Smooth muscle cell (in vitro differentiated cells): ENCODE measurements at regions not wholly inside any gene's neighbourhood (a gene's known extent, or its start where the extent isn't known, plus 50 kb on each side); places are given as distances from the start of the nearest gene placed in this dataset.

Experiments
- DNase-seq: peaks from one replicate; lab custom pipeline; 2025; ENCODE audit not compliant: unreplicated experiment; lab: John Stamatoyannopoulos, UW
- H2AFZ ChIP-seq: fragments of 200-600 bp; sonication (generic); 2 replicates; pipeline ENCODE4 v1.6.0; 2016; ENCODE audit warnings: antibody characterized with exemption, low read depth, mild to moderate bottlenecking
- H3F3A ChIP-seq: fragments of 200-600 bp; sonication (generic); 2 replicates; pipeline ENCODE4 v1.6.0; 2017; ENCODE audit warnings: antibody characterized with exemption, low read depth
- H3K27ac ChIP-seq: fragments of 200-600 bp; sonication (generic); 2 replicates; pipeline ENCODE4 v1.5.1; 2016; ENCODE audit warnings: low read depth, mild to moderate bottlenecking
- H3K27me3 ChIP-seq: fragments of 200-600 bp; sonication (generic); 2 replicates; pipeline ENCODE4 v1.6.1; 2016; ENCODE audit warnings: low read depth, mild to moderate bottlenecking
- H3K36me3 ChIP-seq: fragments of 200-600 bp; sonication (generic); 2 replicates; pipeline ENCODE4 v1.5.1; 2016; ENCODE audit warnings: low read depth
- H3K4me1 ChIP-seq: fragments of 200-600 bp; sonication (generic); 2 replicates; pipeline ENCODE4 v1.5.1; 2016; ENCODE audit warnings: low read depth
- H3K4me2 ChIP-seq: fragments of 200-600 bp; sonication (generic); 2 replicates; pipeline ENCODE4 v1.6.0; 2016; ENCODE audit warnings: mild to moderate bottlenecking
- H3K4me3 ChIP-seq: fragments of 200-600 bp; sonication (generic); 2 replicates; pipeline ENCODE4 v1.5.1; 2016; ENCODE audit warnings: mild to moderate bottlenecking
- H3K79me2 ChIP-seq: fragments of 200-600 bp; sonication (generic); 2 replicates; pipeline ENCODE4 v1.6.0; 2016; ENCODE audit warnings: low read depth, mild to moderate bottlenecking
- H3K9ac ChIP-seq: fragments of 200-600 bp; sonication (generic); 2 replicates; pipeline ENCODE4 v1.6.0; 2016; ENCODE audit warnings: low read depth
- H3K9me3 ChIP-seq: fragments of 200-600 bp; sonication (generic); replicated peaks from 2 replicates; pipeline ENCODE4 v1.5.1; 2016; ENCODE audit warnings: low read depth
- H4K20me1 ChIP-seq: fragments of 200-600 bp; sonication (generic); 2 replicates; pipeline ENCODE4 v1.6.0; 2016; ENCODE audit warnings: low read depth
- WGBS: methylation state at CpG from one replicate; pipeline ENCODE4 v1.1.7; 2016; ENCODE audit warnings: low lambda C conversion rate; 5-methylcytosine and 5-hydroxymethylcytosine counted together
- TF ChIP-seq, protein P1 (sequence below): fragments of 200-600 bp; sonication (generic); IDR thresholded peaks from 2 replicates; pipeline ENCODE4 v1.5.1; 2017; ENCODE audit warnings: borderline replicate concordance, mild to moderate bottlenecking, antibody characterized with exemption; ENCODE audit not compliant: insufficient read depth, poor library complexity, severe bottlenecking

DNA sequence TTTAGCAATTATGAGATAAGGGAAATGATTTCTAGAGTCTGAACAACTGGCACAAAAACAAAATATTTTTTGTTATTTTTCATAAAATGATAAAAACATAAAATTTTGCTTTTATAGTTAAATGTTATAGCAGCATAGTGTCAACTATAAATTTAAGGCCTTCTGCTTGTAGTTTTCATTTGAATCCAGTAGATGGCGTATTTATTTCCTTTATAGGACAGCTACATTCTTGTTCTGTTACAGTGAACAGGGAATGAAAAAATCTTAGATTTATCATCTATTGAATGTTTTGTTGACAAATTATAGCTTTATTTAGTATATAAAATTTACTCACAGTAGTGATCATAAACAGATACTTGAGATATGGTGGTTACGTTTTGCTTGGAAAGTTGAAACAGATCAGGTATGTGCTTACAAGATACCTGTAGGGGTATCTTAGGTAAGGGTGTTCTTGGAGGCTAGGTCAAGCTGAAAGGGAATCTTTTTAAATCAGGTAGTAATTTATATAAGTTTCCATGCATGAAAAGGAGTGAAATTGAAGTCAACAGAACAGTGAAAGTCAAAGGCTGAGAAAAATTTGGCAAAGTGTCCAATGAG, 239.3 kb upstream of the GRIN3A start:
- no peak overlapping the region for H3K4me3 ChIP-seq
- H3K36me3 ChIP-seq: no peaks in the 10 kb centered on the region
- H3K27me3 ChIP-seq: no peaks in the 10 kb centered on the region
- no peaks in the 10 kb centered on the region for H3K79me2 ChIP-seq
- peaks cover 5% of the 10 kb centered on the region for H3K4me1 ChIP-seq
- H3K4me2 ChIP-seq: no peak overlapping the region
- TF ChIP-seq, protein P1, sequence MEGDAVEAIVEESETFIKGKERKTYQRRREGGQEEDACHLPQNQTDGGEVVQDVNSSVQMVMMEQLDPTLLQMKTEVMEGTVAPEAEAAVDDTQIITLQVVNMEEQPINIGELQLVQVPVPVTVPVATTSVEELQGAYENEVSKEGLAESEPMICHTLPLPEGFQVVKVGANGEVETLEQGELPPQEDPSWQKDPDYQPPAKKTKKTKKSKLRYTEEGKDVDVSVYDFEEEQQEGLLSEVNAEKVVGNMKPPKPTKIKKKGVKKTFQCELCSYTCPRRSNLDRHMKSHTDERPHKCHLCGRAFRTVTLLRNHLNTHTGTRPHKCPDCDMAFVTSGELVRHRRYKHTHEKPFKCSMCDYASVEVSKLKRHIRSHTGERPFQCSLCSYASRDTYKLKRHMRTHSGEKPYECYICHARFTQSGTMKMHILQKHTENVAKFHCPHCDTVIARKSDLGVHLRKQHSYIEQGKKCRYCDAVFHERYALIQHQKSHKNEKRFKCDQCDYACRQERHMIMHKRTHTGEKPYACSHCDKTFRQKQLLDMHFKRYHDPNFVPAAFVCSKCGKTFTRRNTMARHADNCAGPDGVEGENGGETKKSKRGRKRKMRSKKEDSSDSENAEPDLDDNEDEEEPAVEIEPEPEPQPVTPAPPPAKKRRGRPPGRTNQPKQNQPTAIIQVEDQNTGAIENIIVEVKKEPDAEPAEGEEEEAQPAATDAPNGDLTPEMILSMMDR: peak; percentile 81
- DNase-seq: no peak
- H3K9me3 ChIP-seq: no peaks in the 10 kb centered on the region
- H4K20me1 ChIP-seq: no peaks in the 10 kb centered on the region
- 0% methylated on average over 2 of the region's 2 CpGs for WGBS
- H3K27ac ChIP-seq: peak overlapping the region; percentile 39
- no peak overlapping the region for H3K9ac ChIP-seq
- no peak overlapping the region for H2AFZ ChIP-seq
- H3F3A ChIP-seq: peaks cover 4% of the 10 kb centered on the region

DNA sequence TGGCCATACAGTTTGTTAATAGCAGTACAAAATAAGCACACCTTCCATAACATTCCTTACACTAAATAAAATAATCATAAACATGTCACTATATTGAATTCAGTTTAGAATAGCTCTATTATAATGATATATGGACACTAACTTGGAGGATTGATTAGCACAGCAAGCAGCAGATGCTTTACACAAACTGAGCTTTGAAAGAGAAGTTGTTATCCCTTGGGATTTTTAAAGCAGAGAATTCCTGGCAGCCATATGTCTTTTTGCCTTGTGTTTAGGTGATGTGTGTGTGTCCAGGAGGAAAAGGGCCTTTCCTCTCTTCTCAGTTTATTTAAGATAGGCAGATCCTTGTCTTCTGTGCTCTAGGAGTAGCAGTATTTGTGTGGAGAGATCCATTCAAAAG, 232.2 kb upstream of the GRIN3A start:
- TF ChIP-seq, protein P1: no peak
- no peaks in the 10 kb centered on the region for H3K9me3 ChIP-seq
- H3K4me2 ChIP-seq: no peak overlapping the region
- H3K27me3 ChIP-seq: no peaks in the 10 kb centered on the region
- DNase-seq: no peak
- H3K9ac ChIP-seq: no peak overlapping the region
- H3F3A ChIP-seq: no peaks in the 10 kb centered on the region
- no peak overlapping the region for H2AFZ ChIP-seq
- no peaks in the 10 kb centered on the region for H3K36me3 ChIP-seq
- H3K4me3 ChIP-seq: no peak overlapping the region
- no peaks in the 10 kb centered on the region for H4K20me1 ChIP-seq
- no peak overlapping the region for H3K27ac ChIP-seq
- no peaks in the 10 kb centered on the region for H3K79me2 ChIP-seq
- H3K4me1 ChIP-seq: no peaks in the 10 kb centered on the region

DNA sequence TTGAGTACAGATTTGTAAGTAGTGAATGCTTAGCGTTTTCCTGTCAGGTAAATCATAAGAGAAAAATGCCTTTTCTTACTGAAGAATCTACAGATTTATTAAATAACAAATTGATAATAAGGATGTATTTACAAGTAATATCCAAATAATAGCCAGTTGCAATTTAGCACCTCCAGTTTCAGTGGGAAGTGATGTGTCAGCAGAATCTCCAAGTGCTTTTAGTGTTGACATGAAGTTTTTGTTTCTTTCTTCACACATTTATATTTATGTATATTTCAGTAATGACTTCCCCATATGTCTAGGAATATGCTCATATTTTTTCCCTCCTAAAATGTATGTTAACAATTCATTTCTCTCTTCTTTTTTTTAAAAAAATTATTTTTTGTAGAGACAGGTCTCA, 229.9 kb upstream of the GRIN3A start:
- H3K79me2 ChIP-seq: no peaks in the 10 kb centered on the region
- no peak overlapping the region for H3K4me2 ChIP-seq
- H3F3A ChIP-seq: no peaks in the 10 kb centered on the region
- H3K36me3 ChIP-seq: no peaks in the 10 kb centered on the region
- H3K27ac ChIP-seq: no peak overlapping the region
- DNase-seq: no peak
- no peak overlapping the region for H3K4me3 ChIP-seq
- no peak overlapping the region for H2AFZ ChIP-seq
- no peaks in the 10 kb centered on the region for H4K20me1 ChIP-seq
- H3K9me3 ChIP-seq: no peaks in the 10 kb centered on the region
- no peak overlapping the region for H3K9ac ChIP-seq
- no peaks in the 10 kb centered on the region for H3K27me3 ChIP-seq
- WGBS: 91% methylated on average over 1 of the region's 1 CpG
- TF ChIP-seq, protein P1: no peak
- no peaks in the 10 kb centered on the region for H3K4me1 ChIP-seq

DNA sequence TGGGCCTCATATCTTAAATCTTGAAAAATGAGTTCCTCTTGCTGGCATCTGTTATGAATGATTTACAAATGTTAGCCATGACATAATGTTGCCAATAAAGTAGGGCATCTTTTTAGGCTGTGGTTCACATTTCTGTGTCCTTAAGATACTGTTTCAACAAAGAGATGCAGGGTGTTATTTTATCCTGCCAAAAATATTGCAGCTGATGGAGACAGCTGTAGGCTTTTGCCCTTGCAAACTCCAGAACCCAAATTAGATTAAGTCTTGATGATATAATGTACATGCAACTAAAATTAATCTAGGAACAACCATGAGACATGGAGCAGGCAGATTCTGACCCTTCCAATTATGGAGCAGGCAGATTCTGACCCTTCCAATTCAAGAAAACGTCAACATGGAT, 228.2 kb upstream of the GRIN3A start:
- peaks cover 3% of the 10 kb centered on the region for H3K9me3 ChIP-seq
- H3K79me2 ChIP-seq: no peaks in the 10 kb centered on the region
- WGBS: 65% methylated on average over 1 of the region's 1 CpG
- H3K27me3 ChIP-seq: no peaks in the 10 kb centered on the region
- no peak overlapping the region for H3K27ac ChIP-seq
- no peak overlapping the region for H3K9ac ChIP-seq
- no peaks in the 10 kb centered on the region for H4K20me1 ChIP-seq
- TF ChIP-seq, protein P1: no peak
- no peak overlapping the region for H3K4me3 ChIP-seq
- H3K36me3 ChIP-seq: no peaks in the 10 kb centered on the region
- no peaks in the 10 kb centered on the region for H3K4me1 ChIP-seq
- H3K4me2 ChIP-seq: no peak overlapping the region
- H2AFZ ChIP-seq: no peak overlapping the region
- DNase-seq: no peak
- no peaks in the 10 kb centered on the region for H3F3A ChIP-seq
